Hepatocyte (in vitro differentiated cells): ENCODE measurements at regions not wholly inside any gene's neighbourhood (a gene's known extent, or its start where the extent isn't known, plus 50 kb on each side); places are given as distances from the start of the nearest gene placed in this dataset.

Experiments
- DNase-seq: peaks from one replicate; pipeline ENCODE4 v3.0.0-alpha.2; 2016; ENCODE audit warnings: low spot score
- H2AFZ ChIP-seq: fragments of 200-600 bp; sonication (generic); 2 replicates; pipeline ENCODE4 v1.6.0; 2016; ENCODE audit warnings: antibody characterized with exemption, mild to moderate bottlenecking
- H3K27ac ChIP-seq: fragments of 200-600 bp; sonication (generic); 2 replicates; pipeline ENCODE4 v1.5.1; 2016; ENCODE audit warnings: mild to moderate bottlenecking
- H3K27me3 ChIP-seq: fragments of 200-600 bp; sonication (generic); 2 replicates; pipeline ENCODE4 v1.6.1; 2016
- H3K36me3 ChIP-seq: fragments of 200-600 bp; sonication (generic); replicated peaks from 2 replicates; pipeline ENCODE4 v1.5.1; 2016; ENCODE audit warnings: low read depth; ENCODE audit not compliant: insufficient read depth
- H3K4me1 ChIP-seq: fragments of 200-600 bp; sonication (generic); 2 replicates; pipeline ENCODE4 v1.5.1; 2016; ENCODE audit warnings: mild to moderate bottlenecking, moderate library complexity; ENCODE audit not compliant: insufficient read depth
- H3K4me2 ChIP-seq: fragments of 200-600 bp; sonication (generic); 2 replicates; pipeline ENCODE4 v1.6.0; 2016
- H3K4me3 ChIP-seq: fragments of 200-600 bp; sonication (generic); 2 replicates; pipeline ENCODE4 v1.5.1; 2016; ENCODE audit warnings: mild to moderate bottlenecking
- H3K79me2 ChIP-seq: fragments of 200-600 bp; sonication (generic); 2 replicates; pipeline ENCODE4 v1.6.0; 2017; ENCODE audit warnings: mild to moderate bottlenecking
- H3K9me2 ChIP-seq: fragments of 200-600 bp; sonication (generic); replicated peaks from 2 replicates; pipeline ENCODE4 v1.6.0; 2017; ENCODE audit warnings: mild to moderate bottlenecking; ENCODE audit not compliant: insufficient read depth
- H3K9me3 ChIP-seq: fragments of 200-600 bp; sonication (generic); 2 replicates; pipeline ENCODE4 v1.5.1; 2016; ENCODE audit warnings: low read depth, mild to moderate bottlenecking
- H4K20me1 ChIP-seq: fragments of 200-600 bp; sonication (generic); 2 replicates; pipeline ENCODE4 v1.6.0; 2016; ENCODE audit warnings: mild to moderate bottlenecking; ENCODE audit not compliant: insufficient read depth, poor library complexity, severe bottlenecking
- CTCF ChIP-seq: fragments of 200-600 bp; sonication (generic); IDR thresholded peaks from 2 replicates; pipeline ENCODE4 v1.5.1; 2016; ENCODE audit warnings: antibody characterized with exemption, mild to moderate bottlenecking; ENCODE audit not compliant: poor library complexity
- EZH2 ChIP-seq: fragments of 200-600 bp; sonication (generic); IDR thresholded peaks from 2 replicates; pipeline ENCODE4 v1.6.1; 2016; ENCODE audit warnings: antibody characterized with exemption, mild to moderate bottlenecking, borderline replicate concordance
- EZH2phosphoT487 ChIP-seq: fragments of 200-600 bp; sonication (generic); IDR thresholded peaks from one replicate; pipeline ENCODE4 v1.6.1; 2018; ENCODE audit warnings: antibody characterized with exemption, mild to moderate bottlenecking, low read depth, moderate library complexity; ENCODE audit not compliant: unreplicated experiment, severe bottlenecking
- WGBS: methylation state at CpG from one replicate; pipeline ENCODE4 v1.1.6; 2016; ENCODE audit warnings: low lambda C conversion rate; ENCODE audit errors: missing lambda C conversion rate; 5-methylcytosine and 5-hydroxymethylcytosine counted together

GRCh38 chr7:121475806-121476205 lies 79.7 kb upstream of the FAM3C start:
- Histone ChIP-seq H3K36me3 (no peaks in the 10 kb centered on the region), H4K20me1 (no peaks in the 10 kb centered on the region), H3K27me3 (no peaks in the 10 kb centered on the region), H3K9me3 (no peaks in the 10 kb centered on the region), H3K4me3 (no peak overlapping the region), H3K4me2 (no peak overlapping the region), H3K9me2 (no peaks in the 10 kb centered on the region), H3K79me2 (no peaks in the 10 kb centered on the region), H3K27ac (peak overlapping the region; percentile 2), H3K4me1 (peaks cover 21% of the 10 kb centered on the region), H2AFZ (no peak overlapping the region)
- 76% methylated on average over 2 of the region's 2 CpGs for WGBS
- TF ChIP-seq CTCF (no peak), EZH2 (no peak), EZH2phosphoT487 (no peak)
- no peak for DNase-seq

- no peaks in the 10 kb centered on the region for H3K27me3 ChIP-seq
- H3K9me2 ChIP-seq = no peaks in the 10 kb centered on the region
- H3K9me3 ChIP-seq = no peaks in the 10 kb centered on the region
- no peak overlapping the region for H2AFZ ChIP-seq
- H4K20me1 ChIP-seq = no peaks in the 10 kb centered on the region
- TF ChIP-seq CTCF = no peak
- TF ChIP-seq EZH2 = no peak
- no peak for TF ChIP-seq EZH2phosphoT487
- H3K27ac ChIP-seq = peak overlapping the region; percentile 50
- no peak overlapping the region for H3K4me2 ChIP-seq
- no peak overlapping the region for H3K4me3 ChIP-seq
- 97% methylated on average over 1 of the region's 1 CpG for WGBS
- DNase-seq = no peak
- H3K36me3 ChIP-seq = no peaks in the 10 kb centered on the region
- H3K79me2 ChIP-seq = no peaks in the 10 kb centered on the region
- H3K4me1 ChIP-seq = peaks cover 12% of the 10 kb centered on the region
Measured at GRCh38 chr7:121474301-121474673, 78.2 kb upstream of the FAM3C start.

GRCh38 chr7:121473645-121474300 lies 77.7 kb upstream of the FAM3C start:
- H3K9me3 ChIP-seq = no peaks in the 10 kb centered on the region
- no peaks in the 10 kb centered on the region for H3K9me2 ChIP-seq
- no peak for DNase-seq
- H3K79me2 ChIP-seq = no peaks in the 10 kb centered on the region
- no peak for TF ChIP-seq CTCF
- no peak for TF ChIP-seq EZH2phosphoT487
- no peak for TF ChIP-seq EZH2
- no peaks in the 10 kb centered on the region for H3K36me3 ChIP-seq
- H3K4me2 ChIP-seq = no peak overlapping the region
- H2AFZ ChIP-seq = peak overlapping the region; percentile 15
- no peak overlapping the region for H3K4me3 ChIP-seq
- H3K27me3 ChIP-seq = no peaks in the 10 kb centered on the region
- no peaks in the 10 kb centered on the region for H4K20me1 ChIP-seq
- peak overlapping the region; percentile 50 for H3K27ac ChIP-seq
- peaks cover 12% of the 10 kb centered on the region for H3K4me1 ChIP-seq
- WGBS = 71% methylated on average over 3 of the region's 3 CpGs
